PC-3 (cell line): ENCODE measurements at regions not wholly inside any gene's neighbourhood (a gene's known extent, or its start where the extent isn't known, plus 50 kb on each side); places are given as distances from the start of the nearest gene placed in this dataset.

Experiments used
- ATAC-seq: fragments of 200-7000 bp; cut with Tn5 transposase; 2 replicates; pipeline ENCODE4 v1.9.1; 2020; ENCODE audit warnings: mild to moderate bottlenecking, moderate library complexity
- BruUV-seq: library from RNA; stranded (reverse); fragments of 400-500 nt; replicated peaks from 2 replicates; lab custom pipeline; 2021; lab: Mats Ljungman, UMichigan
- CTCF ChIA-PET: fragments of 300-600 bp; sonication (Branson Sonifier 250); formaldehyde crosslinking; loops from one replicate; lab custom pipeline; 2022; ENCODE audit warnings: antibody characterized with exemption; lab: Charles Lee
- POLR2A ChIA-PET: fragments of 300-600 bp; sonication (Branson Sonifier 250); formaldehyde crosslinking; loops from one replicate; lab custom pipeline; 2022; ENCODE audit warnings: antibody characterized with exemption; ENCODE audit not compliant: unreplicated experiment; lab: Charles Lee
- DNase-seq: peaks from one replicate; pipeline ENCODE4 v3.0.0-alpha.2; 2015
- H2AFZ ChIP-seq: fragments of 300-600 bp; sonication (generic); 2 replicates; pipeline ENCODE4 v1.6.0; 2016; ENCODE audit warnings: antibody characterized with exemption, low read length
- H3F3A ChIP-seq: fragments of 300-600 bp; sonication (generic); one replicate; pipeline ENCODE4 v1.6.0; 2017; ENCODE audit warnings: antibody characterized with exemption, low read length, control low read depth, mild to moderate bottlenecking; ENCODE audit not compliant: unreplicated experiment
- H3K27ac ChIP-seq: fragments of 300-600 bp; sonication (generic); 2 replicates; pipeline ENCODE4 v1.5.1; 2016; ENCODE audit warnings: mild to moderate bottlenecking, low read length
- H3K27me3 ChIP-seq: fragments of 300-600 bp; sonication (generic); 2 replicates; pipeline ENCODE4 v1.6.1; 2016; ENCODE audit warnings: low read length, mixed read lengths
- H3K36me3 ChIP-seq: fragments of 300-600 bp; sonication (generic); 2 replicates; pipeline ENCODE4 v1.6.1; 2016; ENCODE audit warnings: low read depth, mixed run types, low read length, mixed read lengths
- H3K4me1 ChIP-seq: fragments of 300-600 bp; sonication (generic); 2 replicates; pipeline ENCODE4 v1.5.1; 2016; ENCODE audit warnings: low read length; ENCODE audit not compliant: insufficient read depth
- H3K4me2 ChIP-seq: fragments of 300-600 bp; sonication (generic); 2 replicates; pipeline ENCODE4 v1.6.0; 2016; ENCODE audit warnings: low read length
- H3K4me3 ChIP-seq: fragments of 300-600 bp; sonication (generic); 2 replicates; pipeline ENCODE4 v1.5.1; 2016; ENCODE audit warnings: mild to moderate bottlenecking, low read length, mixed read lengths
- H3K79me2 ChIP-seq: fragments of 300-600 bp; sonication (generic); 2 replicates; pipeline ENCODE4 v1.6.1; 2017; ENCODE audit warnings: low read length, mixed read lengths
- H3K9ac ChIP-seq: fragments of 300-600 bp; sonication (generic); 2 replicates; pipeline ENCODE4 v1.6.0; 2016; ENCODE audit warnings: mild to moderate bottlenecking, low read length
- H3K9me2 ChIP-seq: fragments of 300-600 bp; sonication (generic); replicated peaks from 2 replicates; pipeline ENCODE4 v1.6.1; 2016; ENCODE audit warnings: mixed run types, low read length, mixed read lengths
- H3K9me3 ChIP-seq: fragments of 300-600 bp; sonication (generic); 2 replicates; pipeline ENCODE4 v1.6.1; 2016; ENCODE audit warnings: low read length, mixed read lengths
- H4K20me1 ChIP-seq: fragments of 300-600 bp; sonication (generic); 2 replicates; pipeline ENCODE4 v1.6.1; 2016; ENCODE audit warnings: low read length, mixed read lengths
- EZH2 ChIP-seq: fragments of 300-600 bp; sonication (generic); IDR thresholded peaks from one replicate; pipeline ENCODE4 v1.6.1; 2017; ENCODE audit warnings: antibody characterized with exemption, mild to moderate bottlenecking, low read length; ENCODE audit not compliant: unreplicated experiment
- EZH2phosphoT487 ChIP-seq: fragments of 300-600 bp; sonication (generic); IDR thresholded peaks from 2 replicates; pipeline ENCODE4 v1.6.1; 2018; ENCODE audit warnings: mild to moderate bottlenecking, antibody characterized with exemption, low read length, borderline replicate concordance
- intact Hi-C: fragments of 100-400 bp; cut with micrococcal nuclease; formaldehyde crosslinking; loops from 2 replicates; pipeline ENCODE4 v1.9.0; 2023
- TF ChIP-seq, protein P1 (sequence below): fragments of 300-600 bp; sonication (generic); conservative IDR thresholded peaks from 2 replicates; pipeline ENCODE4 v1.5.1; 2017; ENCODE audit warnings: antibody characterized with exemption, low read depth, mild to moderate bottlenecking, low read length

DNA sequence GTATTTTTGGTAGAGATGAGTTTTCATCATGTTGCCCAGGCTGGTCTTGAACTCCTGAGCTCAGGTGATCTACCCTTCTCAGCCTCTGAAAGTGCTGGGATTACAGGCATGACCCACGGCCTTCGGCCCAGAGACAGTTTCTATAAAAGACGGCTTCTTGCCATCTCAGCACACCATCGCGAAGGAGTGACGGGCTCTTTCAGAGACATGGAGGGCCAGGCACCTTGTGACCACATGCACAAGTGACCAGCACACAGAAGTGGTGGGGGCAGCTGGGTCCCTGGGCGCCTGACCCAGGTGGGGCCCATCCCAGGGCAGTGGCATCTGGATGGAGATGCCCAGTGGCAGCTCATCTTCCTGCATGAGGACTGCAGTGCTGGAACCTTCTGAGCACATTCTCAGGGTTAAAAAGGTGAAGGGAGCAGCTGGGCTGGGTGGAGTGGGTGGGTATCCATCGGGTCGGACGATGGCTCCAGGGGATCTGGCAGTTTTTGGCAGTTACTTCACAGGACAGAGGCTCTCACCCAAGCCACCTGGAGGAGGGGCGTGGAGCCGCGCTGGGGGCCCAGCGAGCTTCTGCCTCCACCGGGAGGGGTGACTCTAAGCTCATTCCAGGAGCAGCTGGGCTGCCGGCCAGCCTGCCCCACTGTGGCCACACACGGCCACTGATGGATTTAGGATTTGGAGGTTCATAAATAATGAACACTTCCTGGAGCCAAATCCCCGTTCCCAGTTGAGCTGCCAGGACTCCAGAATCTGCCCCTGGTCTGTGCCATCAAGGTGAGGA, 373.0 kb downstream of the CTTN start:
- H2AFZ ChIP-seq, result no peak overlapping the region
- H3K9me3 ChIP-seq, result no peaks in the 10 kb centered on the region
- BruUV-seq, result no TSS peak
- no peak overlapping the region for H3K27ac ChIP-seq
- no peaks in the 10 kb centered on the region for H3K27me3 ChIP-seq
- no peaks in the 10 kb centered on the region for H3K79me2 ChIP-seq
- ChIA-PET CTCF (interaction anchor here (0.6 kb wide), 1 partner anchor 43 kb away, joined by 6 read pairs; no protein-coding TSS in a partner anchor), POLR2A (no interaction called here)
- TF ChIP-seq, protein P1, sequence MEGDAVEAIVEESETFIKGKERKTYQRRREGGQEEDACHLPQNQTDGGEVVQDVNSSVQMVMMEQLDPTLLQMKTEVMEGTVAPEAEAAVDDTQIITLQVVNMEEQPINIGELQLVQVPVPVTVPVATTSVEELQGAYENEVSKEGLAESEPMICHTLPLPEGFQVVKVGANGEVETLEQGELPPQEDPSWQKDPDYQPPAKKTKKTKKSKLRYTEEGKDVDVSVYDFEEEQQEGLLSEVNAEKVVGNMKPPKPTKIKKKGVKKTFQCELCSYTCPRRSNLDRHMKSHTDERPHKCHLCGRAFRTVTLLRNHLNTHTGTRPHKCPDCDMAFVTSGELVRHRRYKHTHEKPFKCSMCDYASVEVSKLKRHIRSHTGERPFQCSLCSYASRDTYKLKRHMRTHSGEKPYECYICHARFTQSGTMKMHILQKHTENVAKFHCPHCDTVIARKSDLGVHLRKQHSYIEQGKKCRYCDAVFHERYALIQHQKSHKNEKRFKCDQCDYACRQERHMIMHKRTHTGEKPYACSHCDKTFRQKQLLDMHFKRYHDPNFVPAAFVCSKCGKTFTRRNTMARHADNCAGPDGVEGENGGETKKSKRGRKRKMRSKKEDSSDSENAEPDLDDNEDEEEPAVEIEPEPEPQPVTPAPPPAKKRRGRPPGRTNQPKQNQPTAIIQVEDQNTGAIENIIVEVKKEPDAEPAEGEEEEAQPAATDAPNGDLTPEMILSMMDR, result no peak
- TF ChIP-seq EZH2phosphoT487 (no peak), EZH2 (no peak)
- DNase-seq (no peak), ATAC-seq (no peak)
- no peaks in the 10 kb centered on the region for H4K20me1 ChIP-seq
- H3K9me2 ChIP-seq, result no peaks in the 10 kb centered on the region
- no peak overlapping the region for H3K4me2 ChIP-seq
- H3K36me3 ChIP-seq, result no peaks in the 10 kb centered on the region
- intact Hi-C loops, result no loop called here
- H3K4me1 ChIP-seq, result no peaks in the 10 kb centered on the region
- H3K4me3 ChIP-seq, result no peak overlapping the region
- no peaks in the 10 kb centered on the region for H3F3A ChIP-seq
- no peak overlapping the region for H3K9ac ChIP-seq

DNA sequence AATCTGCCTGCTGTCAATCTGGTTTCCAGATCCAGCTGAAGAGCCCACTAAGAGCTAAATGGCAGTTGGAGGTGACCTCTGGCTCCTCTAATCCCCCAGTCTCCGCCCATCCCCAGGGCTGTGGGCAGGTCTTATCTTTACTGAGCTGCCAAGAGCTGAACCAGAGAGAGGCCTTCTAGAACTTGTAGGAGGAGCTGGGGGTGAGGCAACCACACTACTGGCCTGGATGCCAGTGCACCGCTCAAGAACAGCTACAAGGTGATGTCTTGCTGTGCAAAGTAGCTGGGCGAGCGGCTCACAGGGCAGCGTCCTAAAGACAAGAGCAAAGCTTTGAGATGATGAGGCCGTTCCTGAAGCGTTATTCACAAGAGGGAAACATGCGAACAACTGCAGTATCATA, 374.6 kb downstream of the CTTN start:
- no peaks in the 10 kb centered on the region for H3K27me3 ChIP-seq
- no peaks in the 10 kb centered on the region for H4K20me1 ChIP-seq
- intact Hi-C loops, result no loop called here
- ATAC-seq, result no peak
- H3K4me2 ChIP-seq, result no peak overlapping the region
- no peak overlapping the region for H3K4me3 ChIP-seq
- no peak overlapping the region for H2AFZ ChIP-seq
- TF ChIP-seq EZH2, result no peak
- TF ChIP-seq, protein P1, result no peak
- TF ChIP-seq EZH2phosphoT487, result no peak
- BruUV-seq, result no TSS peak
- ChIA-PET CTCF (no interaction called here), POLR2A (no interaction called here)
- DNase-seq, result no peak
- H3K27ac ChIP-seq, result no peak overlapping the region
- H3K9ac ChIP-seq, result no peak overlapping the region
- H3K4me1 ChIP-seq, result no peaks in the 10 kb centered on the region
- no peaks in the 10 kb centered on the region for H3F3A ChIP-seq
- H3K9me3 ChIP-seq, result no peaks in the 10 kb centered on the region
- no peaks in the 10 kb centered on the region for H3K79me2 ChIP-seq
- H3K36me3 ChIP-seq, result no peaks in the 10 kb centered on the region
- no peaks in the 10 kb centered on the region for H3K9me2 ChIP-seq

DNA sequence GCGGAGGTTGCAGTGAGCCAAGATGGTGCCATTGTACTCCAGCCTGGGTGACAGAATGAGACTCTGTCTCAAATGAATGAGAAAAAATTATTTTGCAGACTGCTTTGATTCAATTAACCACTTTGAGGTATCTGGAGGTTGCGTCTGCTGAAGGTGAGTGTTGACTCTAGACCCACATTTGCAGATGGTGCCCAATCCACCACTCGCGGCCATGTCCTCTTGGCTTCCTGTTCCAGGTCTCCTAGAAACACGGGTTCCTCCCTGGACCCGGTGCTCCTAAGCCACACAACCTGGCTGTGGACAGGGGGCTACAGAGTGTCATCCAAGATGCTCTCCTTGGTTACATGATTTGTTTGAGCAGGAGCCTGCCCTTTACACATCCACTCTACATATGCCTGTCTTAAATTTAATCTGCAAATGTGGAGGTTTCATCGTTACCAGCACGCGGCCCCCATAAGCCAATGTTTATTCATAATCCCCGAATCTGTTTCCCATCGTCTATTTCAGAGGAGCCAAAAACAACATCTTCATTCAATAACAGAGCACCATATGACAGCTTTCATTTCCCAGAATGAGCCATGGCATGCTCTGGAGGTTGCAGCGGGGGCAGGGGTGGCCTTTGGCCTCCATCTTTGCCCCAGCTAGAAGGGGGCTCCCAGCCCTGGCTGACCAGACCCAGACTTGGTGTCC, 377.2 kb downstream of the CTTN start:
- DNase-seq, result no peak
- H3F3A ChIP-seq, result no peaks in the 10 kb centered on the region
- H3K4me3 ChIP-seq, result no peak overlapping the region
- TF ChIP-seq, protein P1, result no peak
- TF ChIP-seq EZH2phosphoT487 (no peak), EZH2 (no peak)
- H3K27ac ChIP-seq, result no peak overlapping the region
- ATAC-seq, result no peak
- no peak overlapping the region for H2AFZ ChIP-seq
- no peaks in the 10 kb centered on the region for H3K36me3 ChIP-seq
- H3K4me1 ChIP-seq, result no peaks in the 10 kb centered on the region
- H3K79me2 ChIP-seq, result no peaks in the 10 kb centered on the region
- intact Hi-C loops, result no loop called here
- H3K9me3 ChIP-seq, result no peaks in the 10 kb centered on the region
- ChIA-PET CTCF (no interaction called here), POLR2A (no interaction called here)
- H3K27me3 ChIP-seq, result no peaks in the 10 kb centered on the region
- no peaks in the 10 kb centered on the region for H4K20me1 ChIP-seq
- H3K4me2 ChIP-seq, result no peak overlapping the region
- H3K9ac ChIP-seq, result no peak overlapping the region
- no TSS peak for BruUV-seq
- H3K9me2 ChIP-seq, result no peaks in the 10 kb centered on the region
